ENCODE measurements at regions not wholly inside any gene's neighbourhood (a gene's known extent, or its start where the extent isn't known, plus 50 kb on each side); places are given as distances from the start of the nearest gene placed in this dataset.

DNA sequence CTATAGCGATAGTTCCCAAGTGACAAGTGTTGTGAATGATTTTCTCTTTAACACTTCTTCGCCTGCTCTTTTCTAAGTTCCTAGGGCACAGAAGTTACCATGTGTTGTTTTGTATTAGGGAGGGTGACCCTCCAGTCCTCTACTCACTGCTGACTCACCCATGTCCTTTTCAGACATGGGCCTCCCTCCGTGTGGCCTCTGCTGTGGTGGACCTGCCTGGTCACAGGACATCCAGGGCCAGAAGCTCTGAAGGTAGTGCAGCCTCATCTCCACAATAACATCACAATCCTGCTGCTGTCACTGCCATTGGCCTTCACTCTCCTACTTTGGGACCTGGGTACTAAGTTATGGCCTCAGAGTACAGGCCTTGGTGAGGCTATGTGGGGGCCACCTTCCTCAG is 87.1 kb upstream of the TNFAIP3 start:
- TF ChIP-seq, protein P1, sequence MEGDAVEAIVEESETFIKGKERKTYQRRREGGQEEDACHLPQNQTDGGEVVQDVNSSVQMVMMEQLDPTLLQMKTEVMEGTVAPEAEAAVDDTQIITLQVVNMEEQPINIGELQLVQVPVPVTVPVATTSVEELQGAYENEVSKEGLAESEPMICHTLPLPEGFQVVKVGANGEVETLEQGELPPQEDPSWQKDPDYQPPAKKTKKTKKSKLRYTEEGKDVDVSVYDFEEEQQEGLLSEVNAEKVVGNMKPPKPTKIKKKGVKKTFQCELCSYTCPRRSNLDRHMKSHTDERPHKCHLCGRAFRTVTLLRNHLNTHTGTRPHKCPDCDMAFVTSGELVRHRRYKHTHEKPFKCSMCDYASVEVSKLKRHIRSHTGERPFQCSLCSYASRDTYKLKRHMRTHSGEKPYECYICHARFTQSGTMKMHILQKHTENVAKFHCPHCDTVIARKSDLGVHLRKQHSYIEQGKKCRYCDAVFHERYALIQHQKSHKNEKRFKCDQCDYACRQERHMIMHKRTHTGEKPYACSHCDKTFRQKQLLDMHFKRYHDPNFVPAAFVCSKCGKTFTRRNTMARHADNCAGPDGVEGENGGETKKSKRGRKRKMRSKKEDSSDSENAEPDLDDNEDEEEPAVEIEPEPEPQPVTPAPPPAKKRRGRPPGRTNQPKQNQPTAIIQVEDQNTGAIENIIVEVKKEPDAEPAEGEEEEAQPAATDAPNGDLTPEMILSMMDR (IDR thresholded peaks at IDR 0.05) = no peak
- TF ChIP-seq POLR2A (IDR thresholded peaks at IDR 0.05) = no peak
